ENCODE measurements at regions not wholly inside any gene's neighbourhood (a gene's known extent, or its start where the extent isn't known, plus 50 kb on each side); places are given as distances from the start of the nearest gene placed in this dataset.

DNA sequence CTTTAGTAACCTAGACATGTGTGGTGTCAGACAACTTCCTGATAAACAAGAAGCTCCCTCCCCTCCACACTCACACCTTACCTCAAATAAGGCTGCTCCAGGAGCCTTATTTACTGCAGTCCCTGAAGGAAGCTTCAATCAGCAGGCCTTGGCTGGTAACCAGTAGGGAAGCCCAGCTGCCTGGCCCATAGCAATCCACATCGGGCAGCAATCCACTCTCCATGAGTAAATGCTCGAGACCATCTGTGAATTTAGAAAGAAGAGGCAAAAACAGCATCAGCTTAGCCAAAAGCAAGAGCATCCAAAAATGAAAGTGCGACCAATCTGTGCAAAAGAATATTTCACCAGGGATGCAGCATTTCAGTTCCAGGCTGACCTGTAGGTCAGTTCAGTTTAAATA, 213.3 kb upstream of the TUSC1 start (continued):
- TF ChIP-seq CHD7 (IDR thresholded peaks at IDR 0.05; ENCODE audit: insufficient replicate concordance, low read length) = no peak
- TF ChIP-seq, protein P1, sequence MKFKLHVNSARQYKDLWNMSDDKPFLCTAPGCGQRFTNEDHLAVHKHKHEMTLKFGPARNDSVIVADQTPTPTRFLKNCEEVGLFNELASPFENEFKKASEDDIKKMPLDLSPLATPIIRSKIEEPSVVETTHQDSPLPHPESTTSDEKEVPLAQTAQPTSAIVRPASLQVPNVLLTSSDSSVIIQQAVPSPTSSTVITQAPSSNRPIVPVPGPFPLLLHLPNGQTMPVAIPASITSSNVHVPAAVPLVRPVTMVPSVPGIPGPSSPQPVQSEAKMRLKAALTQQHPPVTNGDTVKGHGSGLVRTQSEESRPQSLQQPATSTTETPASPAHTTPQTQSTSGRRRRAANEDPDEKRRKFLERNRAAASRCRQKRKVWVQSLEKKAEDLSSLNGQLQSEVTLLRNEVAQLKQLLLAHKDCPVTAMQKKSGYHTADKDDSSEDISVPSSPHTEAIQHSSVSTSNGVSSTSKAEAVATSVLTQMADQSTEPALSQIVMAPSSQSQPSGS (IDR thresholded peaks at IDR 0.05; ENCODE audit: low read length) = no peak
